Activated T-cell treated with anti-CD3 and anti-CD28 coated beads for 1 hour (primary cell): ENCODE measurements at regions not wholly inside any gene's neighbourhood (a gene's known extent, or its start where the extent isn't known, plus 50 kb on each side); places are given as distances from the start of the nearest gene placed in this dataset.

Source experiments
- DNase-seq: peaks from one replicate; pipeline ENCODE4 v3.0.0-alpha.2; 2020; ENCODE audit warnings: low read depth

DNA sequence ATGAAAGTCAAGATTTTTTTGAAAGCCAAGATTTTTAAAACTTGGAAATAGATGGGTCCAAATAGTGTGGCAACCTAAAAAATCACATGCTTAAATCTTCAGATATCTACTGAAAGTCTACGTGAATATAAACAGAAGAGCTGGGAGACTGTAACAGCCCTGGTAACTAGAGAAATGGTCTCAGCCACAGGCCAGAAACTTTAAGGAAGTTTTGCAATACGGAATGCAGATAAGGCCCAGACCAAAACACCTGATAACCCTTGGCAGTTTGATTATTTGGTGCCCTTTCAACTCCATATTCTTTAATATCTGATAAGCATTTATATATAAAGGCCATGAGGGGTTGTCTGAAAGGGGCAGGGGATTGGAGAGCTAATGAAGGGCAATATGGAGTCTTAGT, 537.3 kb upstream of the TGFBR2 start:
- DNase-seq, result no peak

GRCh38 chr3:30073040-30073439, 533.4 kb upstream of the TGFBR2 start:
- no peak for DNase-seq

DNA sequence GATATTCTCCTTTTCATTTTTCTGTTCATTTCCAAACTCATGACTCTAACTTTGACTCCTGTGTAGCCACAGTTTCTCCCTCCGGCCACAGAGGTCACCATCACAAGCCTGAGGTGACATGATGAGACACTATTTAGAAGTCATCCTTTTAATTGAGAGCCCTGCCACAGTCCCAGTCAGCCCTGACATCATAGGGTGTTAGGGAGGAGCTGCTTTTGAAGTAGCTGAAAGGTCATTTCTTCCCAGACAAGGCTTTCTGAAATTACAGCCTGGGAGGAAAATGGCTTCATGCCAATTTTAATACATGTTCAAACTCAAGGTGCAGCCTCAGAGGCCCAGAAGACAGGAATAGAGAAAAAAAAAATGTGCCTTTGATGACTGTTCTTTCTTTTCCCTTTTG, 532.8 kb upstream of the TGFBR2 start:
- DNase-seq, result no peak

DNA sequence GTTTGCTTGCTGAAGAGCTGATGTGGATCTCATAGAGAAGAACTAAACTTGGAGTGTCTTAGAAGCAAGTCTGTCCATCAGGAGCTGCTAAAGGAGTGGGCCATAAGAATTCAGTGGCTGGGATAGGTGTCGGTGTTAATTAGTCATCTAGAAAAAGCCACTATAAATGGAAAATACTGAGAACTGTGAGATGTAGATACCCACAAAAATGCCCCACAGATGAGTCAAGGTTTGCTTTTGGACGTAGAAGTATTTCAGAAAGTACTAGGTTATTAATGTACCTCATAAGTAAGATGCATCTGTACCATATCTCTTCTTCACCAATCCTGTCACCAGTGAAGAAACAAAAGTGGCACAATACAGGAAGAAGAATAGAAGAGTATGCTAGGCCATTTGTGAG, 530.9 kb upstream of the TGFBR2 start:
- DNase-seq, result no peak

DNA sequence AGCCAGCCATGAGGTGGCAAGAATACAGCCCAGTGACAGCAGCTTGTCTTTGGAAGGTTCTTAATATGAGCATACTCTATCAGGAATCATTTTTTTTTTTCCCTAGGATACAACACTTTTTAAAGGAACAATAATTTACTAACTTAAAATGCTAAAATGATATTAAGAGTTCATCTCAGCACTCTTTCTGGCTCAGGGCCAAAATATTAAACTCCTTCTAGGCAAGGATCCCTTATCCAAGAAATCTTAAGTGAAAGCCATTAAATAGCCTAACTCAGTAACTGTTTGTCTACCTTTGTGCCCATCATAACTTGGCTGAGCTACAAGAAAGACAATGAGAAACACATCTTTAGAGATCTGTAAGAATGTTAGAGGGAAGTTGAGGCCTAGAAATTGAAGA, 529.5 kb upstream of the TGFBR2 start:
- no peak for DNase-seq

- DNase-seq, result no peak
These were observed 528.7 kb upstream of the TGFBR2 start for GRCh38 chr3:30077746-30078145.

DNA sequence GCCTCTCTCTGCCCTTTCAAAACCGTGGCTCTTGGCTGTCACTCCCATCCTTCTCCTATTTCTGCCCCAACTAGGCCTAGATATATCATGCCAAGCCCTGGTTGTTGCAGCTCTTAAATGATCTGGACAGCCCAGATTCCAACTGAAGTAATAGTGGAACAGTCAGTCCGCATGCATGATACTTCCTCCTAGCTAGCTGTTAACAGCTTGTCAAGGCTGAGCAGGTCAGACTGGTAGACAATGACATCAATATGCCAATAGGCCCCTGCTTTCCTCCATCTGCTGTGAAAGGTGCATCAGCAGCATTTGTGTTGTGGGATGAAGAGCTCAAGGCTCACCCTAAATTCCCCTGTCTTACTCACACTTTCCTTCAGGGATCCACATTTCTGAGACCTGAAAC, 527.7 kb upstream of the TGFBR2 start:
- DNase-seq, result no peak

DNA sequence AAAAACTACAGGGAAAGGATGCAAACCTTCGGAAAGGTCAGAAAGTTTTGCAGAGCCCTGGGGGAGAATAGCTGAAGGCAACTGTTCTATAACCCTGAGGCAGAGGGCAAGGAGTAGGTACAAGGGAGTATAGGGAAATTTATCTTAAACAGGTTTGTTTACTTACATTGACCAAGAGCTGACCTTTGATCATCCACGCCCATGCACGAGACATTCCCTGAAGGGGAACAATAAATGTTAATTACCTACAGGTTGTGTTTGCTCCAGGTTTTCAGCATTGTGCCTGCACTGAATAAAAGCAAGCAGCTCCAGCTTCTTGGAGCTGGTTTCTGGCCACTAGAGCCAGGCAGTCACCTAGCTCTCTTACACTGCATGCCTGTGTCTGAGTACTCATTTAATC, 524.5 kb upstream of the TGFBR2 start:
- DNase-seq, result no peak

DNA sequence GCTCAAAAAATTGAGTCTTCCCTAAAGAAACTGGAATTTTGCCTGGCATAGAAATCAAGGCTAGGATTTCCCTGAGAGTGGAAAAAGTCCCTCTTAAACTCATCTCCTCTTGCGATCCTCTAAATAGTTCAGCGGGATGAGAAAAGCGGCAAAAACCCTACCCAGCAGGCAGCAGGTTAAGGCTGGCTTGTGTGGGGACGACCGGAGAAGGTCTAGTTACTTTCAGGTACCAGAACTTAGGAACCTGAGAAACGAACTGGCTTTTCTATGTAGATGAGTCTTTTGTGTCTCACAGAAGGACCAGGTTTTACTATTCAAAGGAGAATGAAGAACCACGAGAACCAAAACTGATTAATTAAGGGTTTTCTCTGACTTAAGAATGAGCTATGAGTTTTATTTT, 523.7 kb upstream of the TGFBR2 start:
- DNase-seq, result no peak

- no peak for DNase-seq
These were observed 523.1 kb upstream of the TGFBR2 start for GRCh38 chr3:30083315-30083714.

GRCh38 chr3:30084316-30084715, 522.1 kb upstream of the TGFBR2 start:
- DNase-seq, result no peak

GRCh38 chr3:30084971-30085403, 521.4 kb upstream of the TGFBR2 start:
- DNase-seq, result no peak

DNA sequence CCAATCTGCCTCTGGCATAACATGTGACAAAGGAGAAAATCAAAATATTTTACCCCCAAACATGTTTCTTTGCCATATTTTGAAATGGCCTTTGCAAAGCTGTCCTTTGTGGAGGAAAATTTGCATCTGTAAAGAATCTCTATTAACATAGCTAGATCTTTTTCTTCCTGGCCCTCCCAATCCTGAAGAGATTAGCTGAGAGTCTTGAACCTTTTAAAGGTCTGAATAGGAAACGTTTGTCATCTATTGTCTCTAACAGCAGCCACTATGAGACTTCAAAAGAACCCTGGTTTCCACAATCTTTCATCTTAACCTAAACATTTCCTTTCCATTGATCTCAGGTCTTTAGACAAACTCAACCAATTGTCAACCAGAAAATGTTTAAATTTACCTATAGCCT, 520.9 kb upstream of the TGFBR2 start:
- no peak for DNase-seq

DNA sequence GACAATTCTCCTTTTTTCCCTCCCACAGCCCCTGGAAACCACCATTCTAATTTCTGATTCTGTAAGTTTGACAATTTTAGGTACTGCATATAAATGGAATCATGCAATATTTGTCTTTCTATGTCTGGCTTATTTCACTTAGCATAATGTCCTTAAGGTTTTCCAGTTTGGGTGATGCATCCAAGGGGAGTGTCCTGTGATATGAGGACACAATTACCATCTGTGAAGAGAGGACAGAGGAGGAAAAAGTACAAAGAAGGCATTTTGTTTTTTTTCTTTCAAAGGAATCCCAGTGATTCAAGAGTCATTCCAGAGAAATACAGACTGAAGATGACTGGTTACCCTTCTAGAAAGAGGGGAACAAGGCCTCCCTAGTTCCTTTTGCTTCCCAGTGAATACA, 514.7 kb upstream of the TGFBR2 start:
- DNase-seq, result no peak

DNA sequence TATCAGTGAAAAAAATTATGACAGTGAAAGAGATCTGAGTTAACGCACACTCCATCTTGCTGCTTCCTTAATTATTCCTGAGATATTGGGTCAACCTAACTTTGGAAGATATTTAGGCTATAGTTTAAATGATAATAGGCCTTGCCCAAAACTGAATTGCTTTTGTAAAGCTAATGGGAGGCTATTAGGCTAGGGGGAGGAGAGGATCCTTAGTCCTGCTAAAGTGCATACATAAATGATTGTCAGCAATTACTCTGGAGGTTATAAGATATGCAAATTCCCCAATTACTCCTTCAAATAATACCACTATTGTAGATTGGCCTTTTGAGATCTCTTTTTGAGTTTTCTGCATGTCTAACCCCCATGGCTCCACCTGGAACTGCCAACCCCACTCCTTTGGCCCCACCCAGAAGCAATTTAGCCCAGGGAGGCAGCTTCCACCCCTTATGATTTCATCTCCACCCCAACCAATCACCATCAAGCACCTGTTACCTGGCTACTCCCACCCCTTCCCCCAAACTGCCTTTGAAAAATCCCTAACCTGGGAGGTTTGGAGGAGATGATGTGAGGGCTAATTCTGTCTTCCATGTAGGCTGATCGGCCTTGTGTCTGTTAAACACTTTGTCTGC, 509.3 kb upstream of the TGFBR2 start:
- no peak for DNase-seq

DNA sequence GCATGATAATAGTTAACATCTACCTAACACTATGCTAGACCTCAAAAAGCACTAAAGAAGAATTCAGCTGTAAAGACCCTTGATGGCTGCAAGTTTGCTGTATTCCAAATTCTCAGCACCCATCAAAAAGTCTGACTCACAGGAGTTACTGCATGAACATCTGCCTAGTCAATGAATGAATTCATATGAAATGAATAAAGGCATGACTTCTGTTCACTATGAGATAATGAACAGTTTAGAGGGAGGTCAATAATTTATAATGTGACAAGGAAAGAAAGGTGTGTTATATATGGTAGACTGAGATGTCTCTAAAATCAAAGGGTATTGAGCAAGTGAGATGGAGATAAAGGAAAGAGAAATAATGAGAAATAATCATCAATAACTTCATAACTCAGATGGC, 508.2 kb upstream of the TGFBR2 start:
- DNase-seq, result no peak

- no peak for DNase-seq
These were observed 507.5 kb upstream of the TGFBR2 start for GRCh38 chr3:30098653-30099455.

DNA sequence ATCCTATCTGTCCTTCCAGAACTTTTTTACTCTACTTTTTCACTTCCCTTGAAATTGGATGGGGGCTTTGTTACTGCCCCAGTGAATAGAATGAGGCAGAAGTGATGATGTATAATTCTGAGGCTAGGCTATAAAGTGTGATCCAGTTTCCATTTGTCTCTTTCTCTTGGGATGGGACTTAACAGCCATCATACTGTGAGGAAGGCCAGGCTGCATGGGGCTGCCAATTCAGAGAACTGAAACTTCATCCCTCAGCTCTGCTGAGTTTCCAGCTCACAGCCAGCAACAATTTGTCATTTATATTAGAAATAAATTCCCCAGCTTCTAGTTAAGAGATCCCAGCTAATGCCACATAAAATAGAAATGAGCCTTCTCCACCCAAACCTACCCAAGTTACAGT, 504.0 kb upstream of the TGFBR2 start:
- DNase-seq, result no peak

DNA sequence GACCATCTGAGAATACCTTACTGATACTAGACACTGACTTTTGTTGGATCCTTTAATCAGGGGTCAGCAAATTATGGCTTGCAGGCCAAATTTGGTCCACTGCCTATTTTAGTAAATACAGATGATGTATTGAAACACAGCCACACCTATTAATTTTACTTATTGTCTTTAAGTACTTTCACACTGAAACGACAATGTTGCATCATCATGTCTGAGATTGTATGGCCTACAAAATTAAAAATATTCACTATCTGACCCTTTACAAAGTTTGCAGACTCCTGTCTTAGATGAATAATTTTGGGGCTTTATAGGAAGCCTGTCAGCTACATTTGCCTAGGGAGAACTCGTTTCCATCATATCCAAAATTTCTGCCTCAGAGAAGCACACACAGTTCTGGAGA, 503.2 kb upstream of the TGFBR2 start:
- DNase-seq, result no peak

GRCh38 chr3:30107531-30107930, 498.9 kb upstream of the TGFBR2 start:
- DNase-seq, result no peak

GRCh38 chr3:30112411-30112810, 494.0 kb upstream of the TGFBR2 start:
- no peak for DNase-seq

GRCh38 chr3:30112902-30113484, 493.4 kb upstream of the TGFBR2 start:
- DNase-seq, result no peak

GRCh38 chr3:30113906-30114305, 492.5 kb upstream of the TGFBR2 start:
- no peak for DNase-seq

- no peak for DNase-seq
These were observed 491.5 kb upstream of the TGFBR2 start for GRCh38 chr3:30114918-30115317.
